ENCODE measurements at regions not wholly inside any gene's neighbourhood (a gene's known extent, or its start where the extent isn't known, plus 50 kb on each side); places are given as distances from the start of the nearest gene placed in this dataset.

DNA sequence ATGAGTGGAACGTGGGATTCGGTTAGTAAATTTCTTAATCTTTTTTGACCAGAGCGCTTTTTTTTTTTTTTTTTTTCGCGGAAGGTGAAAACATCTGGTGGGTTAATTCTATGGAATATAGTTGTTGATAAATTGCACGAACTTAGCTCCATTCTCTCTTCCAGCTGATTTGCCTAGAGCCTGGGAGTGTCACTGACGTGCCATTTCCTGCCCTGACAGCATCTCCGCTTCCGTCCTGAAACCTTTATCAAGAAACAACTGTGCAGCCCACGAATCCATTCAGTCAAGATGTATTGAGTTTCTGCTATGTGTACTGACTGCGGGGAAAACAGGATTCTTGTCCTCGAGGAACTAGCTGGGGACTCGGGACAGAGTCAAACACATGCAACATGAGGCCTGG is 59.5 kb upstream of the TGM3 start:
- no peak for DNase-seq (ENCODE audit: low read depth, low spot score)

DNA sequence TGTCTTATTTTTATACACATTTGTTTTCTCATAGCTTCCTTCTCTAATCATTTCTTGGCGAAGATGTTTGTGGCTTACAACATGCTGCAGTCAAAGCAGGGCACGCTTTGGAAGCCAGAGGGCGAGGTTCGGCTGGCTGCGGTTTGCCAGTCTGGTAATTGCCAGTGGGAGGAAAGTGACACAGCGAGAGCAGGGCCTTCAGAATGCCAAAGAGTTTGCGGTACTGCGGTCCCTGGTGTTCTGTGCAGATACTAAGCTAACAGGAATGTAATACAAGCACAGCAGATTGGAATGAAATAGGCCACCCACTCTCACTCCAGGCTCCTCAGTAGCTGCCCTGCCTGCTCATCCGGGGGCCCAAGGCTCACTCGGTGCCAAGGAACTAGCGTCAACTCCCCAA is 58.7 kb upstream of the TGM3 start:
- peak; percentile 18 for DNase-seq (ENCODE audit: low read depth, low spot score)

DNA sequence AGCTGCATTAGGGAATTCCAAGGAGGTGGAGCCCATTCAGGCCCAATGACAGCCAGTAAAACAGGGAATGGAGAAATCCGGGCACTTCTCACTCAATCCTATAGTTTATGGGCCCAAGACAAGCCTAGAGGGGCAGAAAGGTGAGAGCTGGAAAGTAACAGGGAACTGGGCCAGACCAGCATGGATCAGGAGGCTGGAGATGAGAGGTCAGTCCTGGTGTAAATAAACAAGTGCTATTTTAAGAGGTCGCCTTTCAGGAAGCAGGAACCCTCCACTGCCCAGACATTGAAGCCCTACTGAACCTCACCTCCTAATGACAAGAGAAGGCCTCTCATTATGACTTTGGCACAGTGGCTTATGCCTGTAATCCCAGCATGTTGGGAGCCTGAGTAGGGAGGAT is 57.2 kb upstream of the TGM3 start:
- no peak for DNase-seq (ENCODE audit: low read depth, low spot score)

DNA sequence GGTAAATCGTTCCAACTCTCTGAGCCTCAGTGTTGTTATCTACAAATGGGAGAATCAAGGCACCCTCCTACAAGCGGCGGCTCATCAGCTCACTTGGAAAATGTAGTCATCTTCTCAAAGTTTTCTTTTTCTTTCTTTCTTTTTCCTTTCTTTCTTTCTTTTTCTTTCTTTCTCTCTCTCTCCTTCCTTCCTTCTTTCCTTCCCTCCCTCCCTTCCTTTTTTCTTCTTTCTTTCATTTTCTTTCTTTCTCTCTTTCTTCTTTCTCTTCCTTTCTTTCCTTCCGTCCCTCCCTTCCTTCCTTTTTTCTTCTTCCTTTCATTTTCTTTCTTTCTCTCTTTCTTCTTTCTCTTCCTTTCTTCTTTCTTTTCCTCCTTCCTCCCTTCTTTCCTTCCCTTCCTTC is 55.0 kb upstream of the TGM3 start:
- no peak for DNase-seq (ENCODE audit: low read depth, low spot score)

DNA sequence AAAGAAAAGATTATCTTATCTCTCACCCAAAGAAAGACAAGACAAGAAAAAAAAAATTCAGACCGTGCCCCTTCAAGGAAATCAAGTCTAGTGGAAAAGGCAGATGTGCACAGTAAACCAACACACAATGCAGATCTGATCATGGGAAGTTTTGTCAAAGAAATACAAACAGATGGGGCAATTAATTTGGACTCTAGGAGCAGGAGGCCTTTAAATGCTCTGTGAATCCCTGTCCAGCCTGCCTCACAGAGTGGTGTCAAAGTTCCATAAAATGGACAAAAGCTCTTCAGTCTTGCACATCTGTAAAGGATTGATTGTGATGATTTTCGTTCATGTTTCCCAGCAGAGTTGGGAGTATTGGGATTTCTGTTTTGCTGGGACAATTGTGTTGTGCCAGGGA is 53.1 kb upstream of the TGM3 start:
- no peak for DNase-seq (ENCODE audit: low read depth, low spot score)

DNA sequence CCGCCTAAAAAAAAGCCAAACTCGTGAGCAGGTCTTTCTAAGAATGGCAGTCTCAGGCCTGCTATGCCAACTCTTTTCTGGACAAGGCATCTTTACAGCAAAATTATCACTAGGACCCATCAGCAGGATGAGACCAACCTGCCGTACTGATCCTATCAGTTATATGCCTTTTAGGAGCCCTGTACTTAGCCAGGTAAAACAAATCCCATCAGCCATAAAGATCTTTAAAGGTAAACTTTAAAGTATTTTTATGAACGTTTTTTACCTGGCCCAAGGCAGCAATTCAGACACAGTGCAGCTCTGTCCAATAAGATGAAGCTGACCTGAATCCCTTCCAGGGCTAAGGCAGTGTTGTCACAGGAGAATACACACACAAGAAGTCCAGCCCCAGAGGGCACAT is 51.3 kb upstream of the TGM3 start:
- DNase-seq (ENCODE audit: low read depth, low spot score): no peak

GRCh38 chr20:2244993-2245392 is 50.8 kb upstream of the TGM3 start:
- no peak for DNase-seq (ENCODE audit: low read depth, low spot score)

DNA sequence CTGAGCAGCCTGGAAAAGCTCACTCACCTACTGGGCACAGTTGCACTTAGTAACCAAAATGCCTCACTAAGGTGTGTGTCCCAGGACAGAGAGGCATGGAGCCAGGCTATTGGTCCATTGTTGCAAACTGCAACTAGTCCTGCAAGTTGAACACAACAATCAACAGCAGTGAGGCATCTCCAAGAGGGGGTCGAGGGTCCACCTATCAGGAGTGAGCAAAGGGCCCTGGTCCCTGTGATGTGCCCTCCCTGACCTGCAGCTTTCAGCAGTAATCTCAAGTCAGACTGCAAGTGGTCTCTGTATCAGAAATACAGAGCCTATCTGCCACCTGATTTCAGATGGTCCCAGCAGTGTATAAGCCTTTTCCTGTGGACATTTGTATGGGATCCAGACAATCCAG is 50.2 kb upstream of the TGM3 start:
- no peak for DNase-seq (ENCODE audit: low read depth, low spot score)

Data from smooth muscle cell of the brain vasculature (primary cell).